Ovary (tissue), 3 donors: ENCODE measurements at regions not wholly inside any gene's neighbourhood (a gene's known extent, or its start where the extent isn't known, plus 50 kb on each side); places are given as distances from the start of the nearest gene placed in this dataset.

Experiments
- EP300 ChIP-seq: sonication (generic); formaldehyde crosslinking; IDR thresholded peaks from one replicate; pipeline ENCODE4 v1.6.1; 2017; ENCODE audit warnings: antibody characterized with exemption
- TF ChIP-seq, protein P1 (sequence below), 3 donors: fragments of 450-650 bp in 2 of 3; fragments of 200-600 bp in 1 of 3; IDR thresholded peaks; one replicate each; pipeline versions ENCODE4 v1.5.1 to v1.8.0; 2016 to 2022; ENCODE audit warnings: antibody characterized with exemption in 3 of 3, mild to moderate bottlenecking in 1 of 3
- donor health status: DM: no; HTN: no; CAD: no.

DNA sequence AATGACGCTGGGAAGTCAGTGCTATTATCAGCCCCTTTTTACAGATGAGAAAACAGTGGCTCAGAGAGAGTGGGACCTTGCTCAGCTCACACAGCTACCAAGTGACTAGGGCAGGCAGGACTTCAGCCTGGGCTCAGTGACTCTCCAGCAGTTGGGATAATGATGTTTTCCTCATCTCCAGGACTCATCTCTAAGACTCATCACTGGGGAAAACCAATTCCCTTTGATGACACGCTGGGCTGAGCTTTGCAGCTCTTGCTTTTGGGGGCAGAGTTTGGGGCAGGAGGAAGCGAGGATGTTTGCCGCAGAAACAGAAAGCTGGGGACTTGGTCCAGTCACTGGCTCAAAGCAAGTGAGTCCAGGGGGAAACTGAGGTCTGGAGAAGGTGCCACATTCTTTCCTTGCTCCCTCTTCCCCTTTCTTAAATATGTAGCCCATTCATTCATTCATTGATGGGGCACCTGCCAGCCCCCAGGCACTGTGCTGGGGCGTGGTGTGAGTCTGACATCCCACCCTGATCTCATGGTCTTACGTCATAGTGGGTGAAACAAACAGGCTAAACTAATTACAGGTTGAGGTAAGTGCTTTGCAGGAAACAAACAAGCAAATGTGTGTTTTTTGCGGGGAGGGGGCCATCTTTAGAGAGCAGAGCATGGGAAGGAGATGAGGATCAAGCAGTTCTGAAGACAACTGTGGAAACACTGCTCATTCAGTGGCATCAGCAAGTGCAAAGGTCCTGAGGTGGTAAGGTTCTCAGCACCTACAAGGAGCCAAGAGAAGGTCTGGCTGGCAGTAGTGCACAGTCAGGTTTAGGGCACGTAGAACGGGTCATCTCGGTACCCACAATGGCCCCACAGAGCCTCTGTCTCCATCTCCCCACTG is 74.4 kb upstream of the PMEPA1 start:
- TF ChIP-seq, protein P1, sequence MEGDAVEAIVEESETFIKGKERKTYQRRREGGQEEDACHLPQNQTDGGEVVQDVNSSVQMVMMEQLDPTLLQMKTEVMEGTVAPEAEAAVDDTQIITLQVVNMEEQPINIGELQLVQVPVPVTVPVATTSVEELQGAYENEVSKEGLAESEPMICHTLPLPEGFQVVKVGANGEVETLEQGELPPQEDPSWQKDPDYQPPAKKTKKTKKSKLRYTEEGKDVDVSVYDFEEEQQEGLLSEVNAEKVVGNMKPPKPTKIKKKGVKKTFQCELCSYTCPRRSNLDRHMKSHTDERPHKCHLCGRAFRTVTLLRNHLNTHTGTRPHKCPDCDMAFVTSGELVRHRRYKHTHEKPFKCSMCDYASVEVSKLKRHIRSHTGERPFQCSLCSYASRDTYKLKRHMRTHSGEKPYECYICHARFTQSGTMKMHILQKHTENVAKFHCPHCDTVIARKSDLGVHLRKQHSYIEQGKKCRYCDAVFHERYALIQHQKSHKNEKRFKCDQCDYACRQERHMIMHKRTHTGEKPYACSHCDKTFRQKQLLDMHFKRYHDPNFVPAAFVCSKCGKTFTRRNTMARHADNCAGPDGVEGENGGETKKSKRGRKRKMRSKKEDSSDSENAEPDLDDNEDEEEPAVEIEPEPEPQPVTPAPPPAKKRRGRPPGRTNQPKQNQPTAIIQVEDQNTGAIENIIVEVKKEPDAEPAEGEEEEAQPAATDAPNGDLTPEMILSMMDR (IDR thresholded peaks at IDR 0.05): no peak
- TF ChIP-seq EP300: no peak
